Stimulated activated CD8-positive, alpha-beta memory T cell treated with anti-CD3 and anti-CD28 coated beads, Interleukin-2, amount 100 ng/mL, for 1 hour (primary cell): ENCODE measurements at regions not wholly inside any gene's neighbourhood (a gene's known extent, or its start where the extent isn't known, plus 50 kb on each side); places are given as distances from the start of the nearest gene placed in this dataset.
"Not testable (repeated sequence)": the region's sequence is repeated elsewhere in the genome, so short reads cannot be mapped to it uniquely, and the experiment has no call there.

Experiments used
- DNase-seq, 2 donors: peaks; one replicate each; pipeline ENCODE4 v3.0.0-alpha.2; 2020; ENCODE audit warnings: low read depth in 2 of 2

GRCh38 chr5:74461251-74461650, 179.3 kb downstream of the ENC1 start:
- no peak for DNase-seq

- no peak for DNase-seq
Measured at GRCh38 chr5:74460694-74461093, 179.8 kb downstream of the ENC1 start.

GRCh38 chr5:74459984-74460383, 180.5 kb downstream of the ENC1 start:
- DNase-seq = no peak

DNA sequence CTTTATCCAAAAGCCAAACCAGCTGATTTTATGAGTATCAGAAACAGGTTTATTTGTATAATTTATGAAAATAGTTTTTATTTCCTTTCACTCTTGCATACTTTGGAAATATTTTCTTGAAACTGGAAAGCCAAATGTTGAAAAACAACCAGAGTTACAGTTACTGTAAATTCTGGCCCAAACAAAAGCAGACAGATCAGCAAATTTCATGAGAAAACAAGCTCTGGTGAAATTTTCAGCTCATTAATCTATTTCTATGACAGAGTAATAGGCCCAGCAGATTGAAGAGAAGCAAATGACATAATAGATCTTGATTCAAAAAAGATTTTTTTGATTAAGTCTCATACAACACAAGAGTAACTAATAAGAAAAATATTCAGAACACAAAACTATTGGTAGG, 182.7 kb downstream of the ENC1 start:
- no peak for DNase-seq

- DNase-seq = no peak
Measured at GRCh38 chr5:74454263-74455030, 186.1 kb downstream of the ENC1 start.

DNA sequence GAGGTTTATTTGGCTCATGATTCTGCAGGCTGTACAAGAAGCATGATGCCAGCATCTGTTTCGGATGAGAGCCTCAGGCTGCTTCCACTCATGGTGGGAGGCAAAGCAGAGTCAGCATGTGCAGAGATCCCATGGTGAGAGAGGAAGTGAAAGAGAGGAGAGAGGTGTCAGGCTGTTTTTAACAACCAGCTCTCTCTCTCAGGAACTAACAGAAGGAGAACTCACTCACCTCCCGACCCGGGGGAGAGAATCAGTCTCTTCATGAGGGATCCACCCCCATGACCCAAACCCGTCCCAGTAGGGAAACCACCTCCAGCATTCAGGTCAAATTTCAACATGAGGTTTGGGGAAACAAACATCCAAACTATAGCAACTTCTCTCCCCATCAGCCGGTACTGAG, 187.7 kb downstream of the ENC1 start:
- DNase-seq = no peak

- no peak for DNase-seq
Measured at GRCh38 chr5:74450095-74450494, 190.4 kb downstream of the ENC1 start.

DNA sequence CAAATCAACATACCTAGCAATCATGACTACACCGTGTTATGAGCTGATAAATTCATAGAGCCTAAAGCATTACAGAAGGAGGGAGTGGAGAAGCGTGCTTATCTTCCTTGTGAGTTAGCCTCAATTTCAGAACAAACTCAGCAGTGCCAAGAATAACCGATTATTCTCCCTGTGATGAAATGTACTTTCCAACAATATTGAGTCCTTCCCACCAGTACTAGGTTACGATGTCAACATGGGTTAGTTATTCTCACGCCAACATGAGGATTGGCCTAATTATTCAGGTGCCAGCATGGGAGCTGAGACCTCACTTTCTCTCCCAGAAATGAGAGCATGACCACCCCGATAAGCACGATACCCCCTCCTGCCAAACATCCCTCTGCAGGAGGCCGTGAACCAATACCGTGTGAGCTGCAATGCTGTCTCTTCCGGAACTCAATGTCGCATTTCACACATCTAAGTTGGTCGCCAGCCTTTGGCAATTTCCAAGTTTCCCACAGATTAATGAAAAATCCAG, 193.7 kb downstream of the ENC1 start:
- no peak for DNase-seq

GRCh38 chr5:74442466-74442865, 198.1 kb downstream of the ENC1 start:
- no peak for DNase-seq

GRCh38 chr5:74441616-74442015, 198.9 kb downstream of the ENC1 start:
- no peak for DNase-seq

DNA sequence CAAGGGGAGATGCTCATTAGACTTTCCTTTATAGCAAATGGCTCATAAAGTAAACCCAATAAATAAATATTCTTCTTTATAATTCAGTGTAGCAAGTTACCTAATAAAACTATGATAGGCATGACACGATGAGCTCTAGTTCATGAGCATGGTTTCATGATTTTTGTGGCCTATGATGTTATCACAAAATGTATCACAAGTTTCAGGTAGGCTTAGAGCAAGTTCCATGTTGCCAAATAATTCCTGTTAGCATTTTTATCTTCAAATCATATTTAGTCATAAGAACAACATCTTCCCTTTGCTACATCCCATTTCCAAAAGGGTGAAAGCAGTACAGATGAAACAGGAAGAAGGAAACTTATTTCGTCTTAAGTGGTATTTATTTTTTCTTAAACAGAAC, 200.2 kb downstream of the ENC1 start:
- no peak for DNase-seq

- DNase-seq = not testable (repeated sequence)
Measured at GRCh38 chr5:74437870-74438269, 202.7 kb downstream of the ENC1 start.

DNA sequence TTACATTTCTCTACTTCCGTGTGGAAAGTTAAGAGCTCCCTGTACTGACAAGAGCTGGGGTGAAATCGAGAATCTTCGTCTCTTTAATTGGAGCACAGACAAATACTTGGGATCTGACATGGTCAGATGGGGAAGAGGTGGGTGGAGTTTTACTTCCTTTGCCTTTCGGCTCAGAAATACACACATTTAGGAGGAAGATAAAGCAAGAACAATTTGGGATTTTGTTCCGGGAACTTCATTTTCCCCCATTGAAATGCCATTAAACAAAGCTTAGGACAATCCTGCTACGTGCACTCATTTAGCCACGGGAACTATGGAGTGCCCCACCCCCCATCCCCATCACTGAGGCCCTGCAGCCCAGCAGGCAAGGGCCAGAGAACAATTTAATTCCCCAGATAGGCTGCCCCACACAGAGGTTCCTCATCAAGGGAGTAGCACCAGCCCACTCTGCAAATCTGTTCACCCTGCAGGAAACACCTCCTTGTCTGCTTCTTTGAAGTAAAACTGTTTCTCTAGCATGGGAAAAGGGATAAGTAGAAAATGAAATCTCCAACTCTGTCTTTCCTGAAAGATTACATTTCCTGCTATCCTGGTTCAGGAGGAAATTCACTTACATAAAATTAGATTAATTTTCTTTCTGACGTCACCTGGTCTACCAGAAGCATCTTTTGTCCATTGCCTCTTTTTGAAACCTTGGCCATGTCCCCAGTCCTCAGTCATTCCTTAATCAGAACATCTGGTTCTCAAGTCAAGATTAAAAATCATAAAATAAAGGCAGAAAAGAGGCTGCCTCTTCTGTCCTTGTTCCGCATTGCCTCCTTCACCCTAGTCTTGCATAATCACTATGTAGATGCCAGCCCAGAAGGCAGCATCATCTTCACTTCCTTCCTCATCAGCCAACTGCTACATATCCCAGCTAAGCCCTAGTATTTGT, 206.4 kb downstream of the ENC1 start:
- no peak for DNase-seq

- no peak for DNase-seq
Measured at GRCh38 chr5:74433255-74433895, 207.2 kb downstream of the ENC1 start.

- no peak for DNase-seq
Measured at GRCh38 chr5:74432721-74433120, 207.8 kb downstream of the ENC1 start.

DNA sequence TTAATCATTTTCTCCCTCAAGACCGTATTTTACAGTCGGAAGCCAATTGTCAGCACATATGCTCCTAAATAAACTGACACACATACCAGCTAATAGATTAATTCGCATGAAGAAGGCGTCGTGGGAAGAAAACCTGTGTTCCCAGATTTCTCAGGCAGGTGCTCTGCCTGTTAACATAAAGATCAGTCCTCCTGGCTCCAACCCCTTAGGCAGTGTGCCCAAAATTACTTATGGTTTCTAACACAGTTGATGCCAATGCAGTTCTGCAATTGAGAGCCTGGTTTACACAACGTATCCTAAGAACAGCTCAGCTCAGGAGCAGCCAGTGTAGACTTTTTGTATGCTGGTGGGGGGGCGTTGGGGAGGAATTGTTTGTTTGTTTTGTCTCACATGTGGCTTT, 208.3 kb downstream of the ENC1 start:
- DNase-seq = no peak

GRCh38 chr5:74431290-74431669, 209.2 kb downstream of the ENC1 start:
- no peak for DNase-seq

- no peak for DNase-seq
Measured at GRCh38 chr5:74430631-74431289, 209.8 kb downstream of the ENC1 start.

GRCh38 chr5:74429495-74429894, 211.0 kb downstream of the ENC1 start:
- DNase-seq = no peak

- DNase-seq = no peak
Measured at GRCh38 chr5:74428876-74429275, 211.7 kb downstream of the ENC1 start.

DNA sequence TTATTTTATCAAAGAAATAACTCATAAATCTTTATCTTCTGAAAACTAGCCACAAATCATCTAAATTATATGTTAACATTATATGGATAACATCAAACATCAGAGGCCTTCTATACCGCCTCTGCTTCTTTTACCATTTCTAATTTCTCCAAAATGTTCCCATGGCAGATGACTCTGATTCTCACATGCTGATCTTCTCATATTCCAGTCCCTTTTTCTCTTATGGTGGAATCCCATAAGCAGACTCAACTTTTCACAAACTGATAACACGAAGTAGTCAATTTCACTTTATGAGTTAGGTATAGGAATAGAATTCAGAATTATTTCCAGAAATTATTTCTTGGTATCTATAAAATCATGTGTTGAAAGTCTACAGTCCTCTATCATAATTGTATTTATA, 212.3 kb downstream of the ENC1 start:
- no peak for DNase-seq

DNA sequence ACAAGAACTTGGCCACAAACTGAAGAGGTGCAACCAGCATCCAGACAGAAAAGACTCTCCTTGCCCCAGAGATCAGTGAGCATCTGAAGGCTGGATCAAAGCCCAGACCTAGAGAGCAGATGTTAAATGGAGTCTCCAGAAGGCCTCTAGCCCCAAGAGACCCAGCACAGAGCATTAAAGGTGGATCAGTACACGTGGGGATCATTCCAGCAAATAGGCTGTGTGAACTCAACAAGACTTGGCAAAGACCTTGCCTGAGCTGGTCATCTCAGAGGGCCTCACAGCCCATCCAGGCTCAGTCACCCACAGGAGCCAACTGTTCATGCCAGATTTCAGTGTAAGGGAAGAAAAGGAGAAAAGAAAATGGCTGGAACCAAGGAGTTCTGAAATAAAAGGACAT, 214.0 kb downstream of the ENC1 start:
- no peak for DNase-seq
